ENCODE measurements at regions not wholly inside any gene's neighbourhood (a gene's known extent, or its start where the extent isn't known, plus 50 kb on each side); places are given as distances from the start of the nearest gene placed in this dataset.

- TF ChIP-seq USF1 (CRISPR knock-in tag; IDR thresholded peaks at IDR 0.05) (no peak), TP53 (CRISPR knock-in tag; IDR thresholded peaks at IDR 0.05) (no peak), ZNF219 (CRISPR knock-in tag; IDR thresholded peaks at IDR 0.05; ENCODE audit: borderline replicate concordance) (no peak), ZNF671 (CRISPR knock-in tag; IDR thresholded peaks at IDR 0.05) (no peak), RORB (CRISPR knock-in tag; IDR thresholded peaks at IDR 0.05) (no peak), JAZF1 (CRISPR knock-in tag; IDR thresholded peaks at IDR 0.05) (no peak), FOXP4 (CRISPR knock-in tag; IDR thresholded peaks at IDR 0.05) (no peak)
- TF ChIP-seq, protein P1, sequence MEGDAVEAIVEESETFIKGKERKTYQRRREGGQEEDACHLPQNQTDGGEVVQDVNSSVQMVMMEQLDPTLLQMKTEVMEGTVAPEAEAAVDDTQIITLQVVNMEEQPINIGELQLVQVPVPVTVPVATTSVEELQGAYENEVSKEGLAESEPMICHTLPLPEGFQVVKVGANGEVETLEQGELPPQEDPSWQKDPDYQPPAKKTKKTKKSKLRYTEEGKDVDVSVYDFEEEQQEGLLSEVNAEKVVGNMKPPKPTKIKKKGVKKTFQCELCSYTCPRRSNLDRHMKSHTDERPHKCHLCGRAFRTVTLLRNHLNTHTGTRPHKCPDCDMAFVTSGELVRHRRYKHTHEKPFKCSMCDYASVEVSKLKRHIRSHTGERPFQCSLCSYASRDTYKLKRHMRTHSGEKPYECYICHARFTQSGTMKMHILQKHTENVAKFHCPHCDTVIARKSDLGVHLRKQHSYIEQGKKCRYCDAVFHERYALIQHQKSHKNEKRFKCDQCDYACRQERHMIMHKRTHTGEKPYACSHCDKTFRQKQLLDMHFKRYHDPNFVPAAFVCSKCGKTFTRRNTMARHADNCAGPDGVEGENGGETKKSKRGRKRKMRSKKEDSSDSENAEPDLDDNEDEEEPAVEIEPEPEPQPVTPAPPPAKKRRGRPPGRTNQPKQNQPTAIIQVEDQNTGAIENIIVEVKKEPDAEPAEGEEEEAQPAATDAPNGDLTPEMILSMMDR (IDR thresholded peaks at IDR 0.05): no peak
- TF ChIP-seq, protein P2, sequence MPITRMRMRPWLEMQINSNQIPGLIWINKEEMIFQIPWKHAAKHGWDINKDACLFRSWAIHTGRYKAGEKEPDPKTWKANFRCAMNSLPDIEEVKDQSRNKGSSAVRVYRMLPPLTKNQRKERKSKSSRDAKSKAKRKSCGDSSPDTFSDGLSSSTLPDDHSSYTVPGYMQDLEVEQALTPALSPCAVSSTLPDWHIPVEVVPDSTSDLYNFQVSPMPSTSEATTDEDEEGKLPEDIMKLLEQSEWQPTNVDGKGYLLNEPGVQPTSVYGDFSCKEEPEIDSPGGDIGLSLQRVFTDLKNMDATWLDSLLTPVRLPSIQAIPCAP (CRISPR knock-in tag; IDR thresholded peaks at IDR 0.05): no peak
Measured at GRCh38 chr6:215335-216034, 76.8 kb upstream of the DUSP22 start.
